Stromal cell of bone marrow (primary cell): ENCODE measurements at regions not wholly inside any gene's neighbourhood (a gene's known extent, or its start where the extent isn't known, plus 50 kb on each side); places are given as distances from the start of the nearest gene placed in this dataset.

ENCODE experiments used
- DNase-seq: peaks from one replicate; pipeline ENCODE4 v3.0.0-alpha.2; 2012; ENCODE audit warnings: low read depth

DNA sequence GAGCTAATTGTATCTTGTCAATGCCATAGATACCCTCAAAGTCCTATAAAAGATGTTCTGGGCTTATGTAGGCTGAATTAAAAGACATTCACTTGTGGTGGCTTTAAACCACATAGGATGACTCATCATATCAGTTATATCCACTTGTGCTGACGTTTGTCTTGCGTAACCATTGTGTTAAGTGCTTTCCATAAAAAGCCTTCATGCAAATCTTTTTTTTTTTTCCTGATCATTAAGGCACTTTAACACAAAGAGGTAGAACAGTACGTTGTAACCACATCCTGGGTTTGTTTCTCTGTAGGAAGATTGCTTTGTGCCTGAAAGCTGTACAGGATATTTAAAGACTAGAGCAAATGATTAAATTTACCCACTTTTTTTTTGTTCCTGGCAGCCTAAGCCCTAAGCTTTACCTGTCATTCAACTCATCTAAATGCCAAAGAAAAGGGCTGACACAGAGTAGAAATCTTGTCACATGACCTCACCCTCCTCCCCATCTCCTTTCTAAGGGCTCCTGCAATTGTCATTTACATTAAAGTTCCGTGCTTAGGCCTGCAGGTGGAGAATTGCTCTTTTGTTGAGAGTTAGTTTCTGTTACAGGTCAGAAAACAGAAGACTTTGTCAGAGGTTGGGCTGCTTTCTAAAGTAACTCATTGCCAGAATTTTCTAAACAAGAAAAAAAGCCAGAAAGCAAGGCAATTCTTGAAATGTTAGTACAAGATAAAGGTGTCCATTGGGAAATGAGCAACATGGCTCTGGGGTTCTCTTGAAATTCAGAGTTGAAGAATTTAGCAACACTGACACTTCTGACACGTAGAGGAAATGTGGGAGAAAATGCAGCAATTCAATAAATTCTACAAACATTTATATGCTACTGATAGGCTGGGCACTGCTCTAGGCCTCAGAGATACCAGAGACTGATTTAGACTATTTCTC lies 555.6 kb downstream of the PPARGC1A start:
- DNase-seq: peak; percentile 82

DNA sequence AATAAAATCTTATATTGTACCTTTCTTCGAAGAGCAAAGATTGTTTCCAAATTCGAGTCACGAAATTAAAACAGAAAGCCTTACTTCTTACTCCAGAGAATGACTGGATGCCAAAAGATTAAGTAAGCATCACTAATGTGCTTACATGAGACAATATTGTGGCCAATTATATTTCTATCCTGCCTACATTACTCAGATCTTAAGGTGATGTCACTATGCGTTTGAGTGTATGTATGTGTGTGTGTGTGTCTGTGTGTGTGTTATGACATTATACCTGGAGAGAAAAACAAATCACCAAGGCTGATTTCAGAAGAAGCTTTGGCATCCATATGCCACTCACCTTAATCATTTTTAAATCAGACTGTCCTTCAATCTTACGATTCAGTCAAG lies 556.3 kb downstream of the PPARGC1A start:
- DNase-seq: no peak

DNA sequence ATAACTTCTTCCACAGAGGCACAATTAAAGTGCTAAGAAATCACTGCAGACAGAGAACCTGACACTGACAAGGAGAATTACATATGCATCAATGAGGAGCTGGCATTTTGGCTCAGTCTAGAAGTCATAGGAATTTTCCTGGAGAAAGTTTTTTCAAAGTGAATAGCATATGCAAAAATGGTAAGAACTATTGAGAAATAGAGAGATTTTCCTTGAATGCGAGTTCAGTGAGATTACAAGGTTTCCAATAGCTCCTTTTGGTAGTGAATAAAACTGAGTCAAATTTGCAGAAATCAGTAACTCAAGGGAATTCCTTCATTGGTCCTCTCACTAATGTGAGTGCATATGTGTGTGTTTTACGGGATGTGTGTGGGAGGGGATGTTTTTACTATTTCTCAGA lies 557.5 kb downstream of the PPARGC1A start:
- DNase-seq: no peak

DNA sequence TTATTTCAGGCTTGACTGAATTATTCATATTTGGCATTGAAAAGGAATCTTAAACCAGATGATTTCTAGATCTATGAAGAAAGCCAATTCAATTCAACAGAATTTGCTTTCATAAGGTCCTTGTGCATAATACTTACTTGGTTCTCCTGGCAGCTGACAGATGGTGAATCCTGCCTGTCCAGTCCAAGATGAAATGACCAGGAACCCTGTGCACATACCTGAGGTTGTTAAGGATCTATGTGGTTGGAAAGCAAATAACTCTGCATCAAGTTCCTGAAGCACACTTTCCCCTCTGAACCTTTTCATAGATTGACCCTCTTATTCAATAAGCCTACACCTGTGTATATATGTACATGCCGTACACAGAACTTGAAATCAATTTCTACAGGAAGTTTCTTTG lies 562.7 kb downstream of the PPARGC1A start:
- no peak for DNase-seq

DNA sequence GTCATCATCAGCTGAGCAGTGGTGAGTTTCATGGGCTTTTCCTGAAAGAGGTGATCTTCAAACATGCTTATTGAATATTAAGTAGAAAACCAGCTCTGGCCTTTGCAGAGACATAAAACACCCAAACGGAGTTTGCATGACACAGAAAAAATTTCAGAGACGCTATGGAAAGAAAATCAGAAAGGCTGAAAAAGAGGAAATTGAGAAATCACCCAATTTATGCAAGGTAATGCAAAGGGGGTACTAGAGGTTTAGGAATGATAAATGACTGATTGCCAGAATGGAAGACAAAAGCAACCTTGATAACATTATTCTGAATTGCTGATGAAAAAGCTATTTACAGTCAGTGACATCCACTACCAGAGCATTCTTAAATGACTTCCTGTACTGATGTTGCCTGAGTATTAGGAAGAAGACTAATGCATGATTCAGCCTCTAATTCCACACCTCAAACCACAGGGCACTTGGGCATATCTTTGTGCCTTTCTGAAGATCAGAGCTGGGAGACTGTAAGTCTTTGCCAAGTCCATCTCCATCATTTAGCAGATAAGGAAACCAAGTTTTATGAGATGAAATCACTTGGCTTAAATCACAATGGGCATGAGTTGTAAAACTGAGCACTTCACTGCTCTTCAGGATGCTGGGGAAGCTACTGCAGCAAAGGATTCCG lies 565.7 kb downstream of the PPARGC1A start:
- DNase-seq: no peak

DNA sequence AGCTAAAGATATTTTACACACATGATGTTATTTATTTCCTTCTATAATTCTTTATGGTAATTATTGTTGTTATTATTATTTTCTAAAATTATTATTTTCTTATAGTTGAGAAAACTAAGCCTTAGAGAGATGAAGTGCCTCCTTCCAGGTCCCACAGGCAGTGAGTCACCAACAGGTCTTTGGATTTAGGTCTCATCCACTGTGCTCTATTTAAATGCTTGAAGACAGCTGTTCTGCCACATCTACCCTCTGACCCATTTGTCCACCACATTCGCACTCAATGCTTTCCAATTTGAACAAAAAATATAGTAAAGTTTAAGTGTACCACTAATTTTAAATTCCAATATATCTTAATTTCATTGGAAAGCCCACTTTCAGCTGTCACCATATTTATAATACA lies 566.4 kb downstream of the PPARGC1A start:
- no peak for DNase-seq

DNA sequence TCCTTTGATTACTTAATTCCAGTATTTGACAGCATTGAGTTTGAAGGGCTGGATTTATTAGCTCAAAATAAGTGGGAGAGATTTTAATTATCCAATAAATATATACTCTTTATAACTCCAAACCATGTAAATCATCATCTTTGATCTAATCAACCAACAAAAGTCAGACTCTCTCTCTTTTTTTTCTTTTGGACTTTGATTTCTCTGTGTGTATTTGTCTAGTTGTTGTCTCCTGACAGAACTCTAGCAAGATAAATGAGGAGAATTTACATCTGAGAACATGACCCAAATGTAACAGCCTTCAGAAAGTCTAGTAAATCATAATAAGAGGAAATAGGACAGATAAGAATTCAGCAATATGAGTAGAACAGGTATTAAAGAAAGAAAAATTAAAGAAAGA lies 567.1 kb downstream of the PPARGC1A start:
- no peak for DNase-seq

DNA sequence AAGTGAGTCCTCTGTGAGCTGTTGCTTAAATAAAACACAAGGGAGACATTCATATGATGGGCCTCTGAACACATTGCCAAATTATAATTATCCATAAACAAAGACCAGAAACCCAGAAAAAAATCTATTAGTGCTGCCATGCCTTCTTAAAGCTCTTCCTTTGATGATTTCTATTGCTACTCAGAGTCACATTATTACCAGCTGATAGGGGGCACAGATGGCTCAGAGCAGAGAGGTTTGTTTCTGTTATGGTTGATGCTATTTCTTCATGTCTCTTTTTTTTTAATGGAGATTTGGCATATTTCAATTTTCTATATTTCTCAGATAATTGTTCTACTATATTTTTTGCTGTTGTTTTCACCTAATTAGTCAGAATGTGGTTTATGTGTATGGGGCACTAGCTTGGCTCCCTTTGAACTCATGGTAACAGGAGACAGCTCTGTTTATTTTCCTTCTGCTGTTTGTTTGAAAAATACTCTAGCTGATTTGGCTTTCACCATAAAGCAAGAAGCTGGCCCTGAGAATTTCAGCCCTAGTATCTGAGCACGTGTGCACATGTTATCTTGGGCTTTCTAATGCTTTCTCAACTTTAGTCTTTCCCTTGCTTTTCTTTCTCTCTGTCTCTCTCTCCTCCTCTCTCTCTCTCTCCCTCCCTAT lies 568.8 kb downstream of the PPARGC1A start:
- no peak for DNase-seq

DNA sequence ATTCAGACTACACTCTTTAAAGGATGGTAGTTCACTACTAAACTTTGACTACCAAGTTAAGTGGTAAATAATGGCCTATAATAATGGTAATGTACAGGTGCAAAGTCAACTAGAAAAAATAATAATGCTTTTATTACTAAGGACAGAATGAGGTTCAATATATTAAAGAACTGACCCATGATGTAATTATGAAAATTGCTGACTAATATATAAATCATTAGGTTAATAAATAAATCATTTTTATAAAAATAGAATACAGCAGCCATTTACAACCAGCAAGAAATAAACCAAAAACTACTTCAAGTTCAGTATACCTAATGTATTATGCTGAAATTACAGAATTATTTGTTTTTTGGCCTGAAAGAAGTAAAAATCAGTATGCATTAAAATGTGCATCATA lies 577.2 kb downstream of the PPARGC1A start:
- DNase-seq: no peak

DNA sequence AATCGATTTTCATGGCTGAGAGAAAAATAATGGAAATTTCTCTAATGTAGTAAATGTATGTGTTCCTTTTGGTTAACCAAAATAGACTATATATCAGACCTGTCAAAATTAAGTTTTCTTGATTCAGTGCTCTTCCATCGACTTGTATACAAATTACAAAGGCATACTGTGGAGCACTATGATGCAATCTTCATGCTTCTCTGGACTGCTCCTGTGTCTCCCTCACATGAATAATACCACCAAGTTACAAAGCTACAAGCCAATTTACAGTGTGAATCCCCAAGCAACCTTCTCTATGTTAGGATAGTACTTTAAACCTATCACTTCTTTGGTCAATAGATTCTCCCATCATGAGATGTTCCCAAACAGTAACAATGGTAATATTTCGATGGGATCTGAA lies 577.9 kb downstream of the PPARGC1A start:
- DNase-seq: no peak

DNA sequence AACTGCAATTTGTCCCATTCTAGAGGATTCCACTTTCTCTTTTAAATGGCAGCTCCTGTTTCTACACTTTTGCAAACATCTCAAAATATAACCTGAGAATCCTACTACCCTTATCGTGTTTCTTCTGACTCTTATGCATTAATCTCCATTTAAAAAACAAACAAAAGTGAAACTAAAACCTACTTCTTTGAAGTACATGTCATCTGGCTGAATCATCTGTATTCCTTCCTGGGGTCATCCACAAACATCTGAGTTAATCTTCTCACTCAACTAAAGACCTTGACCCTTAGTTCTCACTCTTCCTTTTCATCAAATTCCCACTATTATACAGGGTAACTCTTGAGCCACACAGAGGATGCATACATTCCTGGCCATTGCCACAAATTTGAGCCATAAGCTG lies 584.8 kb downstream of the PPARGC1A start:
- DNase-seq: no peak

DNA sequence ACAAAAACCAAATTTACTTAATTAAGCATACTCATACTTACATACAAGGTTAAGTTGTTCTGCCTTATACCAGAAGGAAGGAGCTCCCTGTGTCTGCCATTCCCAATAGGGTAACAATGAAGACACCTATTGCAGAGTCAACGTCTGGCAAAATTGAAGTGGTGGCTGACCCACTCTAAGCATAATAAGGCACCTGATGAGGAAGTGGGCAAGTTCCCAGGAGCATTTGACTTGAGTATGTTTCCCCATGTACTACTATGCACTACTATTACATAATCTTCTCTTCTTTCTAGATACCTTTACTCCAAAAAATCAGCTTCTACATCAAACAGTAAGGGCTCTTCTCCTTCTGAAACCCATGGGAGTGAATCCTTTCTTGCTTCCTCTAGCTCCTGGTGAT lies 591.5 kb downstream of the PPARGC1A start:
- DNase-seq: no peak

DNA sequence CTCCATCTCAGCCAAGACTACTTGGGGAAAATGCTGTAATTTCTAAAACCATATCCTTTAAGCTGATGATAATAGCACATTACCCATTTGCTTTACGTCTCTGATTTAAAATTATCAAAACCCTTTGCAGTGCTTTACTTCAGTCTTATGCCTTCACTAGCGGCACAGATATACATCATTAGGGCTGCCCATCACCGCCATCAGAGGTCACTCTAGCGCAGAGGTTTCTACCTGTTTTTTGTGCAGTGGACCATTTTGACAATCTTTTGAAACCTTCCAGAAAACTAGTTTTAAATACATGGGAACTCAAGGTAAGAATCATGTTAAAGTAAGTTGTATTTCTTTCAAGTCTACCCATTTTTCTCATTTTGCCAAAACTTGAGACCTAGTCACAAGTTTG lies 592.5 kb downstream of the PPARGC1A start:
- DNase-seq: no peak

DNA sequence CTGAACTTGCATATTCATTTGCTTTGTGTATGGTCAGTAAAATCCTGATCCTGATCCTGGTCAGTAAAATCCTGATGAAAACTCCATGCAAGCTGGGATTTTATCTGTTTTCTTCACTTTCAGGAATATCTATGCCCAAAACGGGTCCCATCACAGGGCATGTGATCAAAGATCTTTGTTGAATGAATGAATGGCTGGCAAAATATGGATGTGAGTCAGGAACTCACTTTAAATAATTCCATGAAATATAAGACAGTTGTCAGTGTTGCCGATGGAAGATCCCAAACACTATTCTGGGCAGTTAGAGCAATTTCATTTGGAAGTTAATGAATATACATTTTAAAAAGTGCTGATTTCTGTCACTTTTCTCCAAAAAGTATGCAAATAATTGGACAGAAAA lies 598.4 kb downstream of the GBA3 start:
- no peak for DNase-seq

DNA sequence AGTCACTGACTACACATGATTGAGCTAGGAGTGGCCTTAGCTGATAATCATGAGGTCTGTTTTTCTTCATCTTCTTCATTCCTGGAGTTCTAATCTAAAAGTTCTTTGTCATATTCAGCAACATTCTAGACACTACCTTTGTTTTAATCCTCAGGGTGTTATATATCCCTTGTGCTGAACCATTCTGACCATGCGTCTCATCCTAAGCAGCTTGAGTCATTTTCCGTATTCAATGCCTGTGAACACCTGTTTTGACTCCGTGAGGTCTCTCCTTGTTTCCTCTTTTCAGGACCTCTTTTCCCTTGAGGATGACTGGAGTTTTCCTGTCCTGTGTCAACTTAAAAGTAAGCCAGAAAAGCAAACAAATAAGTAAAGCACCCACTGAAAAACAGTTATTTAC lies 597.9 kb downstream of the GBA3 start:
- no peak for DNase-seq

DNA sequence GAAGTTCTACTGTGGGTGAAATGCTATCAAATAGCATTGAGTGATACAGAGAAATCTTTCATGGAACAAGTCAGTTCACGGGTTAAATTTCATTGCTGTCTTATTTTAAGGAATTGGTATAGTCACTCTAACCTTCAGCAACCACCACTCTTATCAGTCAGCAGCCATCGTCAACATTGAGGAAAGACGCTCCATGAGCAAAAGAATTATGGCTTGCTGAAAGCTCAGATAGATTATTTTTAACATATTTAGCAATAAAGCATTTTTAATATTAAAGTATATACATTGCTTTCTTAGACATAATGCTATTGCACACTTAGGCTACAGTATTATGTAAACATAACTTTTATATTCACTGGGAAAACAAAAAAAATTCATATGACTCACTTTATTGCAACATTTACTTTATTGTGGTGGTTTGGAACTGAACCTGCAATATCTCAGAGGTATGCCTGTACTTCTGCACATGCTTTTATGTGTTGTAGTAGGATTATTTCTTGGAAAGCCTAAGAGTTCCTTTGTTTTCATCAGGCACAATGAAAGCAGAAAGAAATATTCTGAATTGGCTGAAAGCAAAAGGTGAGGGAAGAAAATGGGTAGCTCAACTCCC lies 586.7 kb downstream of the GBA3 start:
- DNase-seq: no peak

DNA sequence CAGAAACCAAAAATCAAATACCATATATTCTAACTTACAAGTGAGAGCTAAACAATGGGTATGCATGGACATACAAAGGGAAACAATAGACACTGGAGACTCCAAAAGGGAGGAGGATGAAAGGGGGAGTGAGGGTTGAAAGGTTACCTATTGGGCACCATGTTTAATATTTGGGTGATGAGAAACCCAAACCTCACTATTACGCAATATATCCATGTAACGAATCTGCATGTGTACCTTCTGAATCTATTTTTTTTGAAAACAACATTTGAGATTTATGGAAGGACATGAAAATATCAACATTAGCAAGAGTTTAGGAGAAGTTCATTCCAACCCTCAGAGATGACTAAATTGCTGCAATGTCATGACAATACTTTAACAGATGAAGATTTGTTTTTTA lies 586.1 kb downstream of the GBA3 start:
- DNase-seq: no peak

DNA sequence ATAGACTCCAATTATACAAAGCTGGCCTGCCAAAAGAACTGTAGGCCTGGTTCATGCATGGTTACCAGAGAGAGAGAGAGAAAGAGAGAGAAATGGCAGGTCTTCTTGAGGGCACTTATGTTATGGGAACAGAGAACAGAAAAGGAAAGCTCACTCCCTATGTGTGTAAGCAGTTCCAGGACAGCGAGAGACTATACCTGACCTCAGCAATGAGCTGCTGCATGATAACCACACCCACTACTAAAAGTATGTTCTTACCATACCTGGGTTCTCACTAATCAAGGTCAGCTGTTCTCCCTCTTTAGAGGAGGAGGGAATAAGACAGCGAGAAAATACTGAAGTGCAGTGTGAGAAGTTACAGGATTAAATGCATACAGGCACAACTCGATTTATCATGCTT lies 583.3 kb downstream of the GBA3 start:
- DNase-seq: no peak

DNA sequence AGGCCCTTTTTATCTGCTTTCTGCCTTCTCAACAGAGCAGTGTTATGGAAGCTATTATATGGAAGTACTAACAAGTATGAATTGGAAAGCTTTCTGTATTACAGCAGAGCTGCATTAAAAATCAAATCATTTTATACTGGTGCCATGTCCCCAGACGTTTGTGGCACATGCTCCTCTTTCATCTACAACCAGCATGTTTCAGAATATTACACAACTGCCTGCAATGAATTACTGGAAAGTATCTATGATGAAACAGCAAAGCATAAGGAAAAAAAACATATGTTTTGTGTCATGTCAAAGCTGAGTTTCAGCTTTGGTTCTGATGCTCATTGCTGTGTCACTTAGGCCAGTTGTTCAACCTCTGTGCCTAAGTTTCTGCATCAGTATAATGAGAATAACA lies 576.8 kb downstream of the GBA3 start:
- DNase-seq: peak; percentile 6

DNA sequence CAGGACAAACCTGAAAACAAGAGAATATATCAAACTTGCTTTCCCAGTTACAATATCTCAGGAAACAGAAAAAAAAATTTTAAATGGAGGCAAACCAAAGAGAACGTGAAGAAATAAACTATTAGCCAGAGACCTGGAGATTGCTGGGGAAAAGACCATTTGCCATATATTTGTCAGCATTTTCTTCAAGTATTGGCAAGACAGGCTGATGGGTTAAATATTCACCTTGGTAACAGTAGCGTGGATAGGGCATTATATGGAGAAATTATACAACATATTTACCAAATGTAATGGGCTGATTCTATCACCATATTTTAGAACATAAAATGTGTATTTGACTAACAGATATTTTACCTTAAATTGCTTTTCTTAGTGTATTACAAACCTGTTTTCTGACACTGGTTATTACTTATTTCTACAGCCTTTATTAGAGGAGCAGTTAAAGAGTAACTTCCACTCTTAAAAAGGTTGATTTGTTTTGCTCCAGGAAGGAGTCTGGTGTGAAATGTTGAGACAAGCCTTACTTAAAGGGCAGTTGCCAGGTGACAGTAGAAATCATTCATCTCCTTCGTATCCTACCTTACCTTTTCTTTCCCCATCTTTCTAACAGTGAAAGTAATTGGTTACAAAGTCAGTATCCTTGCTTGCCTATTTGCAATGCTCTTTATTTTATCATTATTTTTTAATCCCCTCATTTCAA lies 575.5 kb downstream of the GBA3 start:
- DNase-seq: no peak

DNA sequence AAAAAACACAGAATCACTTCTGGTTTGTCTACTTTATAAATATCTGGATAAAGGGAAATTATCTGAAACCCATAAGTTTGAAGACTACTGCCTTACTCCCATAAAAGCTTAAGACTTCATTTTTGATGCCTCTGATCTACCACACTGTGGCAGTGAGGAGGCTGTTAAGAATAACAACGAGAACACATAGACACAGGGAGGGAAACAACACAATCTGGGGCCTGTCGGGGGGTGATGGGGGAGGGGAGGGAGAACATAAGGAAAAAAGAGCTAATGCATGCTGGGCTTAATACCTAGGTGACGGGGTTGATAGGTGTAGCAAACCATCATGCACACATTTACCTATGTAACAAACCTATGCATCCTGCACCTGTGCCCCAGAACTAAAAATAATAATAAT lies 573.7 kb downstream of the GBA3 start:
- DNase-seq: no peak

DNA sequence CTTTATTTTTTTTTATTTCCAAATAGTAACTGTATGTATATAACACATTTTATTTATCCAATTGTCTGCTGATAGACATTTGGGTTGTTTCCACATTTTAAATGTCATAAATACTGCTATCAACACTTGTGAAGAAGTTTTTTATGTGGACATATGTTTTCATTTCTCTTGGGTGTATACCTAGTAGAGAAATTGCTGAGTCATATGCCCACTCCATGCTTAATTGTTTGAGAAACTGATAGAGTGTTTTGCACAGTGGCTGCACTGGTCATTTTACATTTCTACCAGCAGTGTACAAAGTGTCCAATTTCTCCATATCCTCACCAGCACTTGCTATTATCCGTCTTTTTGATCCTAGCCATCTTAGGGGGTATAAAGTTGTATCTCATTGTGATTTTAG lies 567.8 kb downstream of the GBA3 start:
- DNase-seq: no peak
